Suprapubic skin (tissue), 4 donors: ENCODE measurements at regions not wholly inside any gene's neighbourhood (a gene's known extent, or its start where the extent isn't known, plus 50 kb on each side); places are given as distances from the start of the nearest gene placed in this dataset.

Experiments
- CTCF ChIP-seq, 2 donors: fragments of 200-600 bp in 1 of 2; fragments of 450-650 bp in 1 of 2; sonication (generic) in 1 of 2; IDR thresholded peaks; one replicate each; pipeline ENCODE4 v1.5.1; 2016 to 2019; ENCODE audit warnings: antibody characterized with exemption in 2 of 2, mild to moderate bottlenecking in 1 of 2, moderate library complexity in 1 of 2
- EP300 ChIP-seq: sonication (generic); formaldehyde crosslinking; IDR thresholded peaks from one replicate; pipeline ENCODE4 v1.6.1; 2017; ENCODE audit warnings: antibody characterized with exemption
- POLR2A ChIP-seq, 2 donors: fragments of 450-650 bp; IDR thresholded peaks; one replicate each; pipeline ENCODE4 v1.6.1; 2017; ENCODE audit warnings: antibody characterized with exemption in 2 of 2, mild to moderate bottlenecking in 2 of 2, moderate library complexity in 2 of 2
- POLR2AphosphoS5 ChIP-seq, 3 donors: sonication (generic); formaldehyde crosslinking; IDR thresholded peaks; one replicate each; pipeline ENCODE4 v1.6.1; 2017; ENCODE audit warnings: antibody characterized with exemption in 3 of 3

GRCh38 chr20:51227744-51228143 is 204.8 kb upstream of the KCNG1 start:
- TF ChIP-seq CTCF (IDR thresholded peaks at IDR 0.05) (no peak), POLR2A (IDR thresholded peaks at IDR 0.05) (no peak), EP300 (no peak), POLR2AphosphoS5 (IDR thresholded peaks at IDR 0.05) (no peak)
